HuH-7 (cell line): ENCODE measurements at regions not wholly inside any gene's neighbourhood (a gene's known extent, or its start where the extent isn't known, plus 50 kb on each side); places are given as distances from the start of the nearest gene placed in this dataset.

Source experiments
- DNase-seq: peaks from one replicate; pipeline ENCODE4 v3.0.0; 2011; ENCODE audit warnings: low spot score

GRCh38 chr10:3426190-3426845, 253.7 kb upstream of the PITRM1 start:
- DNase-seq: peak; percentile 33

- no peak for DNase-seq
These were observed 253.1 kb upstream of the PITRM1 start for GRCh38 chr10:3425716-3426115.

- DNase-seq: no peak
These were observed 252.7 kb upstream of the PITRM1 start for GRCh38 chr10:3425261-3425660.

GRCh38 chr10:3424111-3424851, 251.7 kb upstream of the PITRM1 start:
- no peak for DNase-seq

GRCh38 chr10:3423384-3423783, 250.8 kb upstream of the PITRM1 start:
- DNase-seq: no peak

- no peak for DNase-seq
These were observed 249.7 kb upstream of the PITRM1 start for GRCh38 chr10:3422282-3422681.

- no peak for DNase-seq
These were observed 249.1 kb upstream of the PITRM1 start for GRCh38 chr10:3421537-3422257.

- DNase-seq: no peak
These were observed 248.2 kb upstream of the PITRM1 start for GRCh38 chr10:3420527-3421469.

- DNase-seq: no peak
These were observed 247.3 kb upstream of the PITRM1 start for GRCh38 chr10:3419719-3420495.

GRCh38 chr10:3418926-3419325, 246.3 kb upstream of the PITRM1 start:
- DNase-seq: no peak

GRCh38 chr10:3418041-3418754, 245.6 kb upstream of the PITRM1 start:
- no peak for DNase-seq

GRCh38 chr10:3417096-3417495, 244.5 kb upstream of the PITRM1 start:
- no peak for DNase-seq

GRCh38 chr10:3415878-3416605, 243.5 kb upstream of the PITRM1 start:
- no peak for DNase-seq

- no peak for DNase-seq
These were observed 242.6 kb upstream of the PITRM1 start for GRCh38 chr10:3415038-3415736.

GRCh38 chr10:3414667-3415023, 242.1 kb upstream of the PITRM1 start:
- no peak for DNase-seq

GRCh38 chr10:3413937-3414666, 241.5 kb upstream of the PITRM1 start:
- no peak for DNase-seq

- DNase-seq: no peak
These were observed 240.1 kb upstream of the PITRM1 start for GRCh38 chr10:3412646-3413045.

GRCh38 chr10:3412071-3412582, 239.5 kb upstream of the PITRM1 start:
- DNase-seq: no peak
